ENCODE measurements at regions not wholly inside any gene's neighbourhood (a gene's known extent, or its start where the extent isn't known, plus 50 kb on each side); places are given as distances from the start of the nearest gene placed in this dataset.

DNA sequence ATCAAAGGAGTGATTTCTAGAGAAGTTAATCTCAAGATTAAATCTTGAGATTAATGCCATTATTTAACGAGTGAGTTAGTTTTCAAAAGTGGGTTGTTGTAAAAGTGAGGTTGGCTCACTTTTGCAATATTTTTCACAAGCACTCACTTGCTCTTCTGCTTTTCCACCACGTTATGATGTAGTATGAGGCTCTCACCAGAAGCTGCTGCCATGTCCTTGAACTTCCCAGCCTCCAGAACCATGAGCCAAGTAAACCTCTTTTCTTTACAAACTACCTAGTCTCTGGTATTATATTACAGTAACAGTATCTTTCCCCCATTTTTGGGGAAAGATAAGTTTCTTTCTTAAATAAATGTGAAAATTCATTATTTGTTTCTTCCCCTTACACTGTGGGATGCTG lies 227.6 kb upstream of the ZFP64 start:
- TF ChIP-seq, protein P1, sequence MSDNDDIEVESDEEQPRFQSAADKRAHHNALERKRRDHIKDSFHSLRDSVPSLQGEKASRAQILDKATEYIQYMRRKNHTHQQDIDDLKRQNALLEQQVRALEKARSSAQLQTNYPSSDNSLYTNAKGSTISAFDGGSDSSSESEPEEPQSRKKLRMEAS (IDR thresholded peaks at IDR 0.05): no peak
- TF ChIP-seq REST (IDR thresholded peaks at IDR 0.05; ENCODE audit: low read depth) (no peak), TAF1 (IDR thresholded peaks at IDR 0.05; ENCODE audit: low read depth) (no peak), FOXM1 (IDR thresholded peaks at IDR 0.05; ENCODE audit: borderline replicate concordance, low read depth) (no peak), RAD21 (IDR thresholded peaks at IDR 0.05; ENCODE audit: low read depth) (no peak), EGR1 (IDR thresholded peaks at IDR 0.05) (no peak), YY1 (IDR thresholded peaks at IDR 0.05; ENCODE audit: low read depth) (no peak), TCF12 (IDR thresholded peaks at IDR 0.05; ENCODE audit: low read depth) (no peak), EP300 (IDR thresholded peaks at IDR 0.05; ENCODE audit: borderline replicate concordance) (no peak), TEAD4 (IDR thresholded peaks at IDR 0.05) (no peak), NFIC (IDR thresholded peaks at IDR 0.05) (no peak), ZBTB7A (IDR thresholded peaks at IDR 0.05; ENCODE audit: low read depth) (no peak), CREB1 (IDR thresholded peaks at IDR 0.05; ENCODE audit: low read depth) (no peak), CEBPB (IDR thresholded peaks at IDR 0.05) (no peak)
- TF ChIP-seq, protein P2, sequence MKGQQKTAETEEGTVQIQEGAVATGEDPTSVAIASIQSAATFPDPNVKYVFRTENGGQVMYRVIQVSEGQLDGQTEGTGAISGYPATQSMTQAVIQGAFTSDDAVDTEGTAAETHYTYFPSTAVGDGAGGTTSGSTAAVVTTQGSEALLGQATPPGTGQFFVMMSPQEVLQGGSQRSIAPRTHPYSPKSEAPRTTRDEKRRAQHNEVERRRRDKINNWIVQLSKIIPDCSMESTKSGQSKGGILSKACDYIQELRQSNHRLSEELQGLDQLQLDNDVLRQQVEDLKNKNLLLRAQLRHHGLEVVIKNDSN (IDR thresholded peaks at IDR 0.05): no peak

GRCh38 chr20:52416953-52417352 lies 225.4 kb upstream of the ZFP64 start:
- TF ChIP-seq, protein P1 (IDR thresholded peaks at IDR 0.05): no peak
- no peak for TF ChIP-seq FOXM1 (IDR thresholded peaks at IDR 0.05; ENCODE audit: borderline replicate concordance, low read depth)
- TF ChIP-seq NFIC (IDR thresholded peaks at IDR 0.05): no peak
- TF ChIP-seq ZBTB7A (IDR thresholded peaks at IDR 0.05; ENCODE audit: low read depth): no peak
- TF ChIP-seq YY1 (IDR thresholded peaks at IDR 0.05; ENCODE audit: low read depth): no peak
- no peak for TF ChIP-seq TCF12 (IDR thresholded peaks at IDR 0.05; ENCODE audit: low read depth)
- TF ChIP-seq CEBPB (IDR thresholded peaks at IDR 0.05): no peak
- TF ChIP-seq RAD21 (IDR thresholded peaks at IDR 0.05; ENCODE audit: low read depth): no peak
- no peak for TF ChIP-seq CREB1 (IDR thresholded peaks at IDR 0.05; ENCODE audit: low read depth)
- TF ChIP-seq, protein P2 (IDR thresholded peaks at IDR 0.05): no peak
- no peak for TF ChIP-seq TEAD4 (IDR thresholded peaks at IDR 0.05)
- no peak for TF ChIP-seq EGR1 (IDR thresholded peaks at IDR 0.05)
- TF ChIP-seq TAF1 (IDR thresholded peaks at IDR 0.05; ENCODE audit: low read depth): no peak
- TF ChIP-seq EP300 (IDR thresholded peaks at IDR 0.05; ENCODE audit: borderline replicate concordance): no peak
- TF ChIP-seq REST (IDR thresholded peaks at IDR 0.05; ENCODE audit: low read depth): no peak

- no peak for TF ChIP-seq TCF12 (IDR thresholded peaks at IDR 0.05; ENCODE audit: low read depth)
- no peak for TF ChIP-seq CEBPB (IDR thresholded peaks at IDR 0.05)
- TF ChIP-seq REST (IDR thresholded peaks at IDR 0.05; ENCODE audit: low read depth): no peak
- no peak for TF ChIP-seq YY1 (IDR thresholded peaks at IDR 0.05; ENCODE audit: low read depth)
- TF ChIP-seq EGR1 (IDR thresholded peaks at IDR 0.05): no peak
- TF ChIP-seq NFIC (IDR thresholded peaks at IDR 0.05): no peak
- no peak for TF ChIP-seq EP300 (IDR thresholded peaks at IDR 0.05; ENCODE audit: borderline replicate concordance)
- no peak for TF ChIP-seq FOXM1 (IDR thresholded peaks at IDR 0.05; ENCODE audit: borderline replicate concordance, low read depth)
- TF ChIP-seq TEAD4 (IDR thresholded peaks at IDR 0.05): no peak
Observed at GRCh38 chr20:52411611-52412010, 220.0 kb upstream of the ZFP64 start.

GRCh38 chr20:52410731-52411234 lies 219.2 kb upstream of the ZFP64 start:
- TF ChIP-seq ZBTB7A (IDR thresholded peaks at IDR 0.05; ENCODE audit: low read depth): no peak
